ENCODE measurements at regions not wholly inside any gene's neighbourhood (a gene's known extent, or its start where the extent isn't known, plus 50 kb on each side); places are given as distances from the start of the nearest gene placed in this dataset.

DNA sequence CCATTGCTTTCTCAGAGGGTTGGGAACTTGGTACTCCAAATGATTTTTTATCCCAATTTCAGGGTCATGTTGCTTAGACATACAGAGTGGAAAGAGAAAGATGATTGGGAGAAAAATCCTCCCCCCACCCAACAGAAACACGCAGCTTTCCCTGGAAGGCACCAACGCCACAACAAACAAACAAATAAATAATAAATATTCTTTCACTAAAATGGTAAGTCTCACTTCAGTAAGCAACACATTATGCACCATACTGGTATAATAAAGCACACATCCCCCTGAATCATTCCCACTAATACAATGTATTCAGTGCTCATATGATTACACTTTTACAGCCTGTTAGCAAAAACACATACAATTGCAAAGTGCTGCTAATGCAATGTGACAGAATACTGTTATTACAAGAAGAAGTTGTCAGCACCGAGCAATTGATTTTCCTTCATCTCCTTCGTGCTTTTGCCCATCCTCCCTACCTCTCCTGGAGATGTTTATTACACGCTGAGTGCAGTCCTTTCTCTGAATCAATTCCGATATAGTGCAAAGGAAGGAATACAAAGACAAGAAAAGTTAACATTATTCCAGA is 359.9 kb downstream of the TXNL1 start:
- DNase-seq (ENCODE audit: low spot score) = no peak

DNA sequence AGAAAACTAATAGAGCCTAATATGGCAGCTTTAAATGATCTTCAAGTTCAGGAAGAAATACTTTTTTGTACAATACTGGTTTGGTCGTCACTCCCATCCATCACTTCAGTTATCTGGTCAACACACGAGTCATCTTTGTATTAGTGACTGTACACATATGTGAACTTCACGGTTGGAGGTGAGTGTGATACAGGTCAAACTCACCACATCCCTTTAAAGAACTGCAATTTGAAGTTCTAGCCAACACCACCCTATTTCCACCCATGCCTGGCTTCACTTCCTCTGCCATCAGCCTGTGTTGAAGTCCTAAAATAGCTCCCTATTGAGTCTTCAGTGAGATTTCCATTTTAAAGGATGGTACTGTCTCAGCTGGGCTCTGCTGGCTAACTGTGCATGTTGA is 361.9 kb downstream of the TXNL1 start:
- no peak for DNase-seq (ENCODE audit: low spot score)

DNA sequence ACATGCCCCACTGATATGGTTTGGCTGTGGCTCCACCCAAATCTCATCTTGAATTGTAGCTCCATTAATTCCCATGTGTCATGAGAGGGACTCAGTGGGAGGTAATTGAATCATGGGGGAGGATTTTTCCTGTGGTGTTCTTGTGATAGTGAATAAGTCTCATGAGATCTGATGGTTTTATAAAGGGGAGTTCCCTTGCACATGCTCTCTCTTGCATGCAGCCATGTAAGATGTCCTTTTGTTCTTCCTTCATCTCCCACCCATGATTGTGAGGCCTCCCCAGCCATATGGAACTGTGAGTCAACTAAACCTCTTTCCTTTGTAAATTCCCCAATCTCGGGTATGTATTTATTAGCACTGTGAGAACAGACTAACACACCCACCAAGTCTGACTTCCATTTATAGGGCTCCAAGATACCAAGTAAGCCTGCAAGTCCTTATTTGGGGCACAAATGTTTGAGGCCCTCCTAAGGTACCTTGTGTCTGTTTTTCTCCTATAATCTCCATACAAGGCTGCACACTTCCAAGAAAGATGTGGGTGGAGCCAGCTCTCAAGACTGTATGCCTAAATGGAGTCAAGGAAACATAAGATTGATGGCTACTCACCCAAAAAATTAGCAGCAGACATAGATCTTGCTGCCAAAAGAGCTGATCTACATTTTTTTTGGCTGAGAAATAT is 364.7 kb downstream of the TXNL1 start:
- no peak for DNase-seq (ENCODE audit: low spot score)

DNA sequence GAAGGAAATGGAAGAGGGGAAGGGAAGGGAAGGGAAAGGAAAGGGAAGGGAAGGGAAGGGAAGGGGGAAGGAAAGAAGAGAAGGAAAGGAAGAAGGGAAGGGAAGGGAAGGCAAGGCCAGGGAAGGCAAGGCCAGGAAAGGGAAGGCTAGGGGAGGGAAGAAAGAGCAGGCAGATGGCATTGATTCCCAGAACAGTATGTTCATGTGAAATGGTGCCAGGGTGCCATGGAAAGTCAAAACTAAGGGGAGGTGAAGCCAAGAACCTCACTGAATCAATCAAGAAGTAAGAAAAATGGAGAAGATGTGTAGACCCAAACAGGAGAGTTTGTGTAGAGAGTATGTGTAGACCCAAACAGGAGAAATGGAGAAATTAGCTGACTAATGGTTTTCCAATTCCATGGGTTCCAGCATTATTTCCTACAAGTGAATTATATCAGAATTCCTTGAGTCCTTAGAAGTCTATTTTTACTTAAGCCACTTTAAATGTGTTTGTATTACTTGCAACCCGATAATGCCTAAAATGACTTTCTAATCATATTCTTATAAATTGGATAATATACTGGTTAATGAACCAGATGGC is 367.6 kb downstream of the TXNL1 start:
- no peak for DNase-seq (ENCODE audit: low spot score)

DNA sequence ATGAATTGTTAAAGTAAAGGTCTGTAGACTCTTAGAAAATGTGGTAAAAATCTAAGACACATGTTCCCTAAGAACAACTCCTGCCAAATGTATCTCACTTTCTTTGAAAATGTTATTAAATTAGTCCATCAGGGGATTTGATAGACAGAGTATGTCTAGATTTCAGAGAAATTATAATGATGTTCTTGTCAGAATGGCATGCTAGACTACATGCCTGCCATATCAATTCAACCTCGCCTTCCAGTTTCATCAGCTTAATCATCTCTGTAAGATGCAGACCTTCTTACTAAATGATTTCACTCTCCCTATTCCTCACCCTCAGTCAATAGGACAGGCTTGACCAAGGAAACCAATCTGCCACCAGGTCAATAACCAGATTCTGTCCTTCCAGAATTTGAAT is 368.4 kb downstream of the TXNL1 start:
- DNase-seq (ENCODE audit: low spot score) = no peak

DNA sequence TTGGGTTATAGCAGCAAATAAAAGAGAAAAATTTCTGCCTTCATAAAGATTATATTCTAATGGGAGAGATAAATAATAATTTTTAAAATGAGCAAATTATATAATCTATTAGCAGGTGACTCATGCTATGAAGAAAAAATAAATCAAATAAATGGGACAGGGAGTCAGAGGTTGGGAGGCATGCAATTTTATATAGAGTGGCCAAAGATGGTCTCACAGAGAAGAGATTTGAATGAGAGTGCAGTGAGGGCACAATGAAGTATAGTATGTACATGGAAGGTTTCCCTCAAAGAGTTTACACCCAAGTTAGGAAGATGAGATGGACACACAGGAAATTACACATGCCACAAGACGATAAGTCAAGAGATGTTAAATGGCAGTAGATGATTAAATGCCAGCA is 369.4 kb downstream of the TXNL1 start:
- DNase-seq (ENCODE audit: low spot score) = no peak

DNA sequence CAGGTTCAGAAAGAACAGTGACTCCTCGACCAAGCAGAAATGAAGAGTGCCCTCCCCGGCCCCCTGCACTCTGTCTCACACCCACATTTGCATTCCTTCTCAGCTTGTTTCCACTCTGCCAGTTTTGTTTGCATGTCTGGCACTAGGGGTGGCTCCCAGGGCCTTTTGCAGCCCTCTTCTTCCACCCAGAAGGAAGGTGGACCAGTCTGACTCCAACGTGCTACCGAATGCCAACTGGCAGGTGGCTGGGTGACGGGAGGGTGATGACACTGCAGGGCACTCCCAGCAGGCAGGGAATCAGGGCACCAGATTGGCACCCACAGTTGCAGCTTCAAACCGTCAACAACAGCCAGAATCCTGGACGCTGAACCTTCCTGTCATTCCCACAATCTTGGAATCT is 371.1 kb downstream of the TXNL1 start:
- DNase-seq (ENCODE audit: low spot score) = no peak

DNA sequence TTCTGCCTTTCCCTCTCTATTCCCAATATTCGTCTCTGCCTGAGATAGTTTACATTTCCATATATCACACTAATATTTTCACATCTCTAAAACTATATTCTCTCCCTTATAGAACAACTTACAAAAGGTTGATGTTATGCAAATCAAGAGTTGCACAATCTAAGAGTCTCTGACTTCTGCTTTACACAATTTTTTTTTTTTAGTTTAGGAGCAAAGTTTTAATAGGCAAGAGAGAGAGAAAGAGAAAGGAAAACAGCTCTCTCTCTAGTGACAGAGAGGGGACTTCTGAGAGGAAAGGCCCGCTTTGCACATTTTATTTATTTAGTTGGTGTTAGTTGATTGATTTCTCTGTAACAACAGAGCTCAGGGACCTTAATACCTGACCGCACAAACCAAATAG is 380.2 kb downstream of the TXNL1 start:
- DNase-seq (ENCODE audit: low spot score) = no peak

DNA sequence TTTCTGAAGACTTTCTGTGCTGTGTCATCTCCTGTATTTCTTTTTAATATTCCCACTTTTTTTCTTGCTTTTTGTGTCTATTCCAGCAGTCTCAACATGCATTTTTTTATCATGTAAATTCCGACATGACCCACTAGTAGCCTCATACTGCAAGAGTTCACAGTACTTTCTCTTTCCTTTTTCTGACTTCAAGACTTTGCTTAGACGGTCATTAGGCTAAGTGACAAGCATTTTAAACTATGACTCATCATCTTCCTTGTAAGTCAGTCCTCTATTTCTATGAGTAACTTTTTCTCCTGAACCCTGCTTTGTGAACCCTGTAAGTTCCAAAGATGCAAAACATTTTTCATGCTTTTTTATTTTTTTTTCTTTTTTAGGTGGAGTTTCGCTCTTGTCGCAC is 381.2 kb downstream of the TXNL1 start:
- no peak for DNase-seq (ENCODE audit: low spot score)

DNA sequence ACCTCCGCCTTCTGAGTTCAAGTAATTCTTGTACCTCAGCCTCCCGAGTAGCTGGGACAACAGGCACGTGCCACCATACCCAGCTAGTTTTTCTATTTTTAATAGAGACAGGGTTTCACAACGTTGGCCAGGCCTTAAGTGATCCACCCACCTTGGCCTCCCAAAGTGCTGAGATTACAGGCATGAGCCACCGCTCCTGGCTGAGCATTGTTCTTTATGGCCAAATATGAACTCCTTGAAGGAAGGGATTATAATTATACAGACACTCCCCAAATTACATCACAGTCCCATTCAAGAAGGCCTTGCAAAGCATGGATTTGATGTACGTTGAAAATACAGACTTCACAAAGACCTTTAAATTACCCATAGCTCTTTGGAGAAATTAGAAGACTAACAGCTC is 381.7 kb downstream of the TXNL1 start:
- DNase-seq (ENCODE audit: low spot score) = no peak

DNA sequence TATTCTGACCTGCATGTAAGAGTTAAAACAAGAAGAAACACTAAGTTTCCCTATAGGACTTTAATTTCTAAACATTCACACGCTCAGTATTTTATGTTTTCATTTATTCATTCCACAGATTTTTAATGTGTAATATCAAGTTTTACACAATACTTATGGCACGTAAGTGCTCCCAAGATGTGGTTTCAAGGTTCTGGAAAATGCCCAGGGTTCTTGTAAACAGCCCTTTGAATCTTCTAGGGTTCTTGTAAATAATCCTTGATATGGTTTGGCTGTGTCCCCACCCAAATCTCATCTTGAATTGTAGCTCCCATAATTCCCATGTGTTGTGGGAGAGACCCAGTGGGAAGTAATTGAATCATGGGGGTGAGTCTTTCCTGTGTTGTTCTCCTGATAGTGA is 383.0 kb downstream of the TXNL1 start:
- no peak for DNase-seq (ENCODE audit: low spot score)

DNA sequence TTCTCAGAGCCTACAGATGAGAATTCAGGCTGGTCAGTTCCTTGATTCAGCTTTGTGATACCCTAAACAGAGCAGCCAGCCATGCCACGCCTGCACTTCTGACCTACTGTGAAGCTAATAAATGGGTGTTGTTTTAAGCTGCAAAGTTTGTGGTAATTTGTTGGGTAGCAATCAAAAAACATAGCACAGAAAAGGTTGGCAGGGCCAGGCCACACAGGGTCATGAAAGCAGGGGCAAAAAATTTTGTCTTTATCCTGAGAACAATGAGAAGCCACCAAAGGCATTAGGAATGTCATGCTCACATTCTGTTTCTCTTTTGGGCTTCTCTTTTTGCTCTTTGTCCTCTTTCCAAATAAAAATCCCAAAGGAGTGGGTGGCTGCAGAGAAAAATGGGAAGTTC is 385.9 kb downstream of the TXNL1 start:
- no peak for DNase-seq (ENCODE audit: low spot score)

DNA sequence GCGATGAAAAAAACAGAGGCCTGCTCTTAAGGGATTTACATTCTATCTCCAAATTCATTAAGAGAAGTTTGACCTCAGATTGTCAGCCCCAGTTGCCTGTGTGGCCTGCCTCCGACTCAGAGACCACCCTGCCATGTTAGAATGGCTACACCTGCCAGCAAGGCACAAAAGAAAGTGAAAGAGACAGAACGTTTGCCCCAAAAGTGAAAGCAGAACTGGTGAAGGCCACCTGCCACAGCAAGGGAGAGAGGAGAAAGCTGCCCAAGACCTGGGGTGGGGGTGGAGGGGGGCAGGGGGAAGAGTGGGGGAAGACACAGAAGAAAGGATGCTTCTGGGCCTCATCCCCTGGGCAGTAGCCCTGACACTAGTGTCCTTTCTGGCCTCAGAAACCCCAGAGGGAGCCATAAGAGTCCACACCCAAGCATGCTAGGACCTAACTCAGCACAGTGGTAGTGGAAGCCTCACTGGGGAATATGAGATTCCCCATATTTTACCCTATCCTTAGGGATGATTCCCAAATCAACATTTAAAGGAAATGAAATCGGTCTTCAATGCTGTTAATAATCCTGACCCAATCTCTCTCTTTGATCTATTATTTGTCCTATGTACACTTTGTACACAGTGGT is 389.7 kb downstream of the TXNL1 start:
- no peak for DNase-seq (ENCODE audit: low spot score)

DNA sequence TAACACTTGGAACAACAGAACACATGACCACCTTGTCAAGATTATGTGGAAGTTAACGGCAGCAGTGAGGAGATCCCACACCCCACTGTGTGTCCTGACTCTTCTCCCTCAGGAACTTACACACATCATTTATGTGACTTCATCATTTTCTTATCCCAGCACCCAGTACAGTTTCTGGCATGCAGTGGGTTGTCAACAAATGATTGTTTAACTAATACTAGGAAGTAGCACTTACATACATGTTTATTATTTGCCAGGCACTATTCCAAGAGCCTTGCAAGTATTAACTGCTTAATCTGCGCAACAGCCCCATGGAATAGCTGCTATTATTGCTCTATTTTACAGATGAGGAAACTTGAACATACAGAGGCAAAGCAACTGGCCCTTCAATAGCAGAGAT is 391.5 kb downstream of the TXNL1 start:
- no peak for DNase-seq (ENCODE audit: low spot score)

DNA sequence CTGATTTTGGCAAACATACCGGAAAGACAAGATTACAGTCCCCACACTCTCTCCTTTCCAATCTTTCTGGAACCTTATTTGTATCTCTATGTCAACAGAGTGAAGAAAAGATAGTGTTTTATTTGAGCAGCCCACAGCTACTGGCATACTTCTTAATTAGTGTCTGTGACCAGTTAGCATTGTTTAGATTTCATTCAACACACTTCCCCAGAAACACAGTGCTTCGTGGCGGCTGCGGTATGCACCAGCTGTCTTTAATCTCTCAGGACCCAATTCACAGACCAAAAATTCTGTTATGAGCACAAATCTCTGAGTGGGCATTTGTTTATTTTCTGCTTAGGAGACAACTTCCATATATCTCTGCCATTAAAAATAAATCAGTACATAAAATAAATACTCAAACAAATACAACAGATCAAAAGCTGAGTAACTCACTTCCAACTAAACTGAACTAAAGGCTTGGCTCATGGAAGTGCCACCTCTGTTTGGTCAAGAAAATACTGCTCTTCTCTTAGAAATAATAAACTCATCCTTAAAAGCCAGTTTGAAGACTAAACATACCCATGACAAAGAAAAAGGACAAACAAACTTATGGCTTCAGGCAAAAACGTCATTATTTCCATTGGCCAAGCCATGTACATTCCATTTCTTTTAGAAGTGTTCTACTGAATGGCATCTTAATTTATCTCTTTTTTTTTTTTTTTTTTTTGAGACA is 392.4 kb downstream of the TXNL1 start:
- DNase-seq (ENCODE audit: low spot score) = no peak

DNA sequence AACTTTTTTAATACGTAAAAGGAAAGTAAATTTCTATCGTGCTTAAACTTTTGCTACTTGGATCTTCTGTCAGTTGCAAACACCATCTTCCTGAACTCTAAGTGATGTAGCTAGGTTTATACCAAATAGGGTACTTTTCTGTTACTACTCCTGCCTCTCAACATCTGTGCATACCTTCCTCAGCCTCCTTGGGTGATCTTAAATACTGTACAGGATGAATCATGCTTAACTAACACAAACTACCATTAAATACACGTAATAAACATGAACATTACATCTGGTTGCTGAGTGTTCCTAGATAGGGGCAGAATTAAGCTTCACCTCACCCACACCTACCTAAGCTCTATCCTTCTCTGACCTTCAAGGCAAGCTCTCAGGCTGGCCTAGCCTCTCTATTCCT is 398.0 kb downstream of the TXNL1 start:
- no peak for DNase-seq (ENCODE audit: low spot score)

DNA sequence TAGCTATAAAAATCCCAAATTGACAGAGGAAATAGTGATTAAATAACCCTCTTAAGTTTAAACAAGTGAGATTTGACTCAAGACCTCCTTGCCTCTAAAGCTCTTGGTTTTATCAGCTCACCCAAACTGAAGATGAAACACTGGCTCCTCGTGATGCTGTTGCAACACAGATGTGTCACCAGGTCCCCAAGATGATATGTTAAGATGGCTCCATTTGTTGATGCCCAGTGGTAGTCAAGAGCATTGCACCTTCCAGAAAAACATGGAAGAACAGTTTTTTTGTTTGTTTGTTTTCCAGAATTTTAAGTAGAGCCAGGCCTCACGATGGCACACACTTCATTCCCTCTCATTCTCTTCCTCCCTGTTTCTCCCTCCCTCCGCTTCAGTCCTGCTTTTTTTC is 399.8 kb downstream of the TXNL1 start:
- no peak for DNase-seq (ENCODE audit: low spot score)

DNA sequence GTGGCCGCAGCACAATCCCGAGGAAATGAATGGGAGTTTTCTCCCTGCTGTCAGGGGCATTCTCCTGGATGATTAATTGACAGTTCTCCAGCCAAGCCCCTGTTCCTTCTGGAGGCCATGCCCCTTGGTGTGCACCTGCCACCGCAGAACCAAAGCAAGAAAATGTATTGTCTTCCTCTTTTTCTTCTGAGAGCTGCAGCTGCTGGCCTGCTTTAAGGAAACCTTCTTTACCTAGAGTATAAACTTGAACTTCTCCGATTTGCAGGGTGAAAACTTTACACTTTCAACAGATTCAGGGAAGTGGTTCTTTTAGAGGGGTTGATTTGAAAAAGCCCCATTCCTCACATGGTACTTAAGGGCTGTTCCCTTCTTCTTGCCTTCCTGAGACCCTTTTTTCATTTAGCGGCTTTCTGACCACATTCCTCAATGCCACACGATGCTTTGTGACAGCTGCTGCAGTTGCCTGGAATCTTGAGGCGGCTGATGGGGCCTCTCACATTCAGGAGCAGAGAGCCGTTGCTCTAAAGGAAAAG is 402.8 kb downstream of the TXNL1 start:
- DNase-seq (ENCODE audit: low spot score) = no peak

DNA sequence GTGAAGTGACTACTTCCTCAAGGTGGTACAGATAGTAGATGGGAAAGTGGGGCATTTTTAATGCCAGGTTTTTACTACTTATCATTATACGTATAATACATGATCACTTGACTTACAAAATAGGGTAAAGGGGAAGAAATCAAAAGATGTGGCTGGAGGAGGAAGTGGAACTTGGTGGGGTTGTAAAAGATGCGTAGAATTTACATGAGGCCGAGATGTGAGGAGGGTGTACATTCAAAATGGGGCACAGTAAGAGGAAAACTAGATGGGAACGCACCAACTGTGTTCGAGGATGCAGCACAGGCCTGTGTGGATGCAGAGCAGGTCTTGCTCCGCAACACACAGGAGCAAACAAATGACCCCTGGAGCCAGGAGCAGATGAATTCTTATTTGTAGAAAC is 403.3 kb downstream of the TXNL1 start:
- DNase-seq (ENCODE audit: low spot score) = no peak

DNA sequence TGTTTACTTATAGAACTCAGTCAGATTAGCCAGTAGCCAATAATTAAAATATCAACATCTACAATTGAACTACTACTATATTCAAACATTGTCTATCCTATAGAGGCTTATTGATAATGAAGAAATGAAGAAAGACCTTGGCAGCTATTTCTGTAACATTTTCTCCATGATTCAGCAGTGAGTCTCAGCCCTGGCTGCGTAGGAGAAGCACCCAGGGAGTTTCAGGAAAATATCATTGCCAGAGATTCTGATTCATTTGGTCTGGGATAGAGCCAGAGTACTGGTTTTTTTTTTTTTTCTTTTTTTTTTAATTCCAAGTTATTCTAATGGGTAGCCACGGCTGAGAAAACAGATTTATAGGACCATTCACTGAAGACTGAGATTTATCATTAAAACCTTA is 404.8 kb downstream of the TXNL1 start:
- DNase-seq (ENCODE audit: low spot score) = no peak

DNA sequence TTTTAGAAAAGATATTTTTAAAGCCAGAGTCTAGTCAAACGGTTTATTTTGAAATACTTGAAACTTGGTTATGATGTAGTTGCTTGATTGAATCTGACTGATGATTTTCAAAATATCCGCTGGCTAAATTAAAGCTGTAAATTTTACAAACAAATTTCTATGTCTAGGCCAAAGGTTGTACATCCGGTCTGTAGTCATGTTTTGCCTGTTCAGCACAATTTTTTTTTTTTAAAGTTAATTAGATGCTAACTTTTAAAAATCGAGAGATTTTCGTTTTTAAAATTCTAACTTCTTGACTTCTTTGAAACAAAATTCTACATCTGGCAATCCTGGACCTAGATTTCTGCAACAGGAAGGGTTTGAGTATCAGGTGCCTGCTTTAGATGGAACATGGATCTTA is 412.4 kb downstream of the TXNL1 start:
- no peak for DNase-seq (ENCODE audit: low spot score)

DNA sequence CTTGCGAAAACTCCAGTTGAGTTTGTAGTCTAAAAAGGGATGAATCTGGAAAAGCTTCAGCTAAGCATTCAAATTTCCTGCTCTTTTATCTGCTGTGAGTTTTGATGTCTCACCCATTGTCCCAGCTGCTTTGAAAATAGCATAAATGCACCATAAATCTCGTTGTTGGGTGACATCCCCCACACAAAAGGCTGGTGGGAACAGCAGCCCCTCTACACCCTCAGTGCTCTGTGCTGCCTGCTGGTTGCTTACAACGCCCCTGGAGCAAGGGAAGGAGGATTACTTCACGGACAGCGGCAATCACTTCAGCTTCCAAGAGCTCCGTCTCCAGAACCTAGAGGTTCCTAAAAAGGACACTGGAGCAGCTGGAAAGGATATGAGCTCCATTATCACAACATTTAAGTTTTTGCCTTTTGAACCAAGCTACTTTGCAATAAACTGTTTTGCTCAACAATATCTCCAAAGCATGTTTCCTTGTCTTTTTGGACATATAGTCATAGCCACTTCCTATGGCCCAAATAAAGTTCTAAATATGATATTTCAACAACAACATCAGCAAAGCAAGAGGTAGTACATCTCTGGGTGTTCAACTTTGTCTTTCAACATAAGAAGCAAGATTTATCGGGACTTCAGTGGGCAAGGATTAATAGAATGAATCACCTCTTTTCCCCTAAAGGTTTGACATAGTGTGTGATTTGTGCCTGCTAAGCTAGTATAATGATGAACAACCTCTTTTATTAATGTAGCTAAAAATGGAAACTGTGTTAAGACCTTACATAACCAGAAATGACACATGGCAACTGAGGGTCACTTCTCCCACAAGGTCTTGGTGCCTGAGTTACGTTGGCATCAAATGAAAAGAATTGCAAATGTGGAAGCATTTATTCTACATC is 413.5 kb downstream of the TXNL1 start:
- DNase-seq (ENCODE audit: low spot score) = no peak
